H9 (cell line): ENCODE measurements at regions not wholly inside any gene's neighbourhood (a gene's known extent, or its start where the extent isn't known, plus 50 kb on each side); places are given as distances from the start of the nearest gene placed in this dataset.

Source experiments
- DNase-seq: peaks from one replicate; pipeline ENCODE4 v3.0.0-alpha.2; 2017
- H2AFZ ChIP-seq: one replicate; pipeline ENCODE4 v1.6.1; 2013; ENCODE audit warnings: mild to moderate bottlenecking, low read length, control low read depth, moderate library complexity
- H2AK5ac ChIP-seq: 2 replicates; pipeline ENCODE4 v1.6.1; 2013; ENCODE audit warnings: low read length, control low read depth, mixed read lengths; ENCODE audit not compliant: insufficient read length
- H2BK120ac ChIP-seq: one replicate; pipeline ENCODE4 v1.6.1; 2013; ENCODE audit warnings: low read depth, mild to moderate bottlenecking, low read length, control low read depth, inconsistent platforms; ENCODE audit not compliant: poor library complexity, severe bottlenecking
- H2BK12ac ChIP-seq: 2 replicates; pipeline ENCODE4 v1.6.1; 2013; ENCODE audit warnings: low read length, control low read depth, mixed read lengths, low read depth; ENCODE audit not compliant: insufficient read length
- H2BK15ac ChIP-seq: 2 replicates; pipeline ENCODE4 v1.6.1; 2013; ENCODE audit warnings: low read depth, low read length, control low read depth
- H2BK20ac ChIP-seq: one replicate; pipeline ENCODE4 v1.6.1; 2013; ENCODE audit warnings: low read depth, mild to moderate bottlenecking, low read length, control low read depth, inconsistent platforms; ENCODE audit not compliant: poor library complexity, severe bottlenecking
- H2BK5ac ChIP-seq: 2 replicates; pipeline ENCODE4 v1.6.1; 2013; ENCODE audit warnings: low read length, control low read depth, mixed read lengths; ENCODE audit not compliant: insufficient read length
- H3K14ac ChIP-seq: 2 replicates; pipeline ENCODE4 v1.6.1; 2013; ENCODE audit warnings: low read length, control low read depth; ENCODE audit not compliant: insufficient read depth
- H3K18ac ChIP-seq: 2 replicates; pipeline ENCODE4 v1.6.1; 2013; ENCODE audit warnings: low read depth, mild to moderate bottlenecking, mixed read lengths, low read length, control low read depth; ENCODE audit not compliant: insufficient read length
- H3K23ac ChIP-seq: 2 replicates; pipeline ENCODE4 v1.6.1; 2013; ENCODE audit warnings: low read length, control low read depth, mixed read lengths, low read depth; ENCODE audit not compliant: insufficient read length
- H3K23me2 ChIP-seq: 2 replicates; pipeline ENCODE4 v1.6.1; 2013; ENCODE audit warnings: low read depth, mild to moderate bottlenecking, mixed read lengths, low read length, control low read depth; ENCODE audit not compliant: insufficient read length, poor library complexity, severe bottlenecking
- H3K27ac ChIP-seq: 2 replicates; pipeline ENCODE4 v1.5.1; 2013; ENCODE audit warnings: low read length, control low read depth, mixed read lengths, low read depth; ENCODE audit not compliant: insufficient read length
- H3K27me3 ChIP-seq: 2 replicates; pipeline ENCODE4 v1.6.1; 2013; ENCODE audit warnings: low read length, control low read depth, inconsistent platforms; ENCODE audit not compliant: insufficient read depth
- H3K4ac ChIP-seq: 2 replicates; pipeline ENCODE4 v1.6.1; 2013; ENCODE audit warnings: low read depth, mild to moderate bottlenecking, control low read depth, inconsistent platforms, low read length, moderate library complexity
- H3K4me1 ChIP-seq: 2 replicates; pipeline ENCODE4 v1.6.1; 2013; ENCODE audit warnings: low read length, control low read depth, inconsistent platforms; ENCODE audit not compliant: insufficient read depth
- H3K4me2 ChIP-seq: 2 replicates; pipeline ENCODE4 v1.6.1; 2013; ENCODE audit warnings: low read length, control low read depth, mixed read lengths; ENCODE audit not compliant: insufficient read length, insufficient read depth
- H3K56ac ChIP-seq: 2 replicates; pipeline ENCODE4 v1.6.1; 2013; ENCODE audit warnings: low read depth, mild to moderate bottlenecking, mixed read lengths, low read length, control low read depth; ENCODE audit not compliant: insufficient read length
- H3K79me1 ChIP-seq: 2 replicates; pipeline ENCODE4 v1.6.1; 2013; ENCODE audit warnings: low read depth, mild to moderate bottlenecking, moderate library complexity, low read length, control low read depth, inconsistent platforms; ENCODE audit not compliant: insufficient read depth, poor library complexity, severe bottlenecking
- H3K79me2 ChIP-seq: 2 replicates; pipeline ENCODE4 v1.6.1; 2013; ENCODE audit warnings: low read length, control low read depth, inconsistent platforms; ENCODE audit not compliant: insufficient read depth
- H3K9ac ChIP-seq: 2 replicates; pipeline ENCODE4 v1.6.1; 2013; ENCODE audit warnings: low read length, control low read depth, mixed read lengths; ENCODE audit not compliant: insufficient read length; ENCODE audit errors: extremely low read depth
- H3K9me3 ChIP-seq: one replicate; pipeline ENCODE4 v1.6.1; 2013; ENCODE audit warnings: low read depth, low read length, inconsistent platforms; ENCODE audit not compliant: control insufficient read depth
- H3T11ph ChIP-seq: one replicate; pipeline ENCODE4 v1.6.1; 2013; ENCODE audit warnings: mild to moderate bottlenecking, low read length, control low read depth, inconsistent platforms
- H4K20me1 ChIP-seq: one replicate; pipeline ENCODE4 v1.6.1; 2013; ENCODE audit not compliant: control insufficient read depth, insufficient read length, insufficient read depth
- H4K5ac ChIP-seq: 2 replicates; pipeline ENCODE4 v1.6.1; 2013; ENCODE audit warnings: low read depth, mild to moderate bottlenecking, mixed read lengths, low read length, control low read depth; ENCODE audit not compliant: insufficient read length
- H4K8ac ChIP-seq: replicated peaks from 2 replicates; pipeline ENCODE4 v1.6.1; 2013; ENCODE audit warnings: low read length, control low read depth, mixed read lengths, low read depth; ENCODE audit not compliant: insufficient read length
- H4K91ac ChIP-seq: 2 replicates; pipeline ENCODE4 v1.6.1; 2013; ENCODE audit warnings: low read depth, mild to moderate bottlenecking, moderate library complexity, mixed read lengths, low read length, control low read depth; ENCODE audit not compliant: insufficient read length
- H3K27ac Mint-ChIP-seq, 3 experiments: 2 replicates in 2 of 3; 3 replicates in 1 of 3; pipeline ENCODE4 v1.8.0; 2020 to 2021; ENCODE audit warnings: mixed read lengths in 3 of 3, mild to moderate bottlenecking in 1 of 3, moderate library complexity in 1 of 3
- H3K27me3 Mint-ChIP-seq: 2 replicates; pipeline ENCODE4 v1.8.0; 2021; ENCODE audit warnings: low read depth, mild to moderate bottlenecking, moderate library complexity, mixed read lengths
- H3K36me3 Mint-ChIP-seq, 3 experiments: 2 replicates in 2 of 3; 3 replicates in 1 of 3; pipeline ENCODE4 v1.8.0; 2020 to 2021; ENCODE audit warnings: low read depth in 3 of 3, mixed read lengths in 3 of 3; ENCODE audit not compliant: insufficient read depth in 1 of 3
- H3K4me1 Mint-ChIP-seq, 2 experiments: 2 replicates each; pipeline ENCODE4 v1.8.0; 2020; ENCODE audit warnings: mixed read lengths in 2 of 2
- H3K4me3 Mint-ChIP-seq, 2 experiments: 2 replicates in 1 of 2; 3 replicates in 1 of 2; pipeline ENCODE4 v1.8.0; 2020 to 2021; ENCODE audit warnings: mild to moderate bottlenecking in 2 of 2, mixed read lengths in 2 of 2, moderate library complexity in 1 of 2
- H3K9me3 Mint-ChIP-seq, 2 experiments: 2 replicates in 1 of 2; 3 replicates in 1 of 2; pipeline ENCODE4 v1.8.0; 2020; ENCODE audit warnings: mild to moderate bottlenecking in 2 of 2, mixed read lengths in 2 of 2, moderate library complexity in 1 of 2
- CTCF ChIP-seq: fragments of 200-600 bp; sonication (generic); conservative IDR thresholded peaks from 3 replicates; pipeline ENCODE4 v1.8.0; 2021; ENCODE audit warnings: antibody characterized with exemption, mild to moderate bottlenecking
- WGBS: extraction: QIAGEN DNeasy Blood & Tissue Kit; methylation state at CpG from one replicate; pipeline ENCODE4 v1.1.7; 2013; ENCODE audit warnings: missing lambda C conversion rate, low lambda C conversion rate, mixed read lengths; ENCODE audit not compliant: insufficient read length; ENCODE audit errors: extremely low coverage; 5-methylcytosine and 5-hydroxymethylcytosine counted together

- H3K4ac ChIP-seq, result no peak overlapping the region
- H3K18ac ChIP-seq, result no peak overlapping the region
- DNase-seq, result no peak
- Mint-ChIP-seq H3K27me3 (peaks cover 43% of the 10 kb centered on the region), H3K9me3 (no peaks in the 10 kb centered on the region), H3K4me1 (peaks cover 19 to 20% of the 10 kb centered on the region in 2 experiments), H3K27ac (no peak overlapping the region), H3K4me3 (no peak overlapping the region), H3K36me3 (peaks cover 0 to 2% (median 0%) of the 10 kb centered on the region in 3 experiments; a peak in 1 of 7 replicates)
- no CpG with 5 or more reads among the region's 4 CpGs for WGBS
- H2BK12ac ChIP-seq, result no peak overlapping the region
- no peak overlapping the region for H2BK120ac ChIP-seq
- no peak overlapping the region for H2BK20ac ChIP-seq
- H3K27ac ChIP-seq, result no peak overlapping the region
- H3K4me1 ChIP-seq, result no peaks in the 10 kb centered on the region; the same call in 1 of the 2 replicates
- no peak overlapping the region for H3T11ph ChIP-seq
- H3K56ac ChIP-seq, result no peak overlapping the region
- no peak for TF ChIP-seq CTCF
- H4K20me1 ChIP-seq, result no peaks in the 10 kb centered on the region
- no peak overlapping the region for H4K8ac ChIP-seq
- no peaks in the 10 kb centered on the region; the same call in 1 of the 2 replicates for H3K27me3 ChIP-seq
- H3K23me2 ChIP-seq, result no peaks in the 10 kb centered on the region
- no peak overlapping the region for H2AK5ac ChIP-seq
- no peak overlapping the region for H3K9ac ChIP-seq
- no peak overlapping the region for H3K14ac ChIP-seq
- H2AFZ ChIP-seq, result no peak overlapping the region
- H4K91ac ChIP-seq, result no peak overlapping the region
- H3K9me3 ChIP-seq, result no peaks in the 10 kb centered on the region
- H2BK15ac ChIP-seq, result no peak overlapping the region
- H3K79me1 ChIP-seq, result no peaks in the 10 kb centered on the region
- no peaks in the 10 kb centered on the region for H3K79me2 ChIP-seq
- no peak overlapping the region for H3K4me2 ChIP-seq
- no peak overlapping the region for H3K23ac ChIP-seq
- H4K5ac ChIP-seq, result no peak overlapping the region
- H2BK5ac ChIP-seq, result no peak overlapping the region
Measured at GRCh38 chr10:20708305-20708704, 188.8 kb downstream of the NEBL start.
